ENCODE measurements at regions not wholly inside any gene's neighbourhood (a gene's known extent, or its start where the extent isn't known, plus 50 kb on each side); places are given as distances from the start of the nearest gene placed in this dataset.

DNA sequence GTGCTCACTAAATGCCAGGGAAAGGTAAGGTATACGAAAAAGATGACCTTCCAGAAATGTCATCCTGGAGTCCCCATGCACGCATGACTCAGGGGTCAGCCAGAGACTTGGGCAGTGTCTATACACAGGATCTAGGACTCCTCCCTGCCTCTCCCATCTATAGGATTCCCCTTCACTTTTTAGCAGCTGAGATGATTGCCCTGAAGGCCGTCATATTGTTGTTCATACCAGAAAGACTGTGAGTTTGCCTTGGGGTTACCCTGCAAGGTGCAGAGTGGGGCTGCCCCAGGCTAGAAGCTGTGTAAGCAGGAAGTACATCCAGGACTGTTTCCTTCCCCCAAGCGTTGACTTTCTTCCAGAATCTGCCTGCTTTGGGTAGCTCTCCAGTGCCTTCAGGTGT is 55.1 kb upstream of the MAMLD1 start:
- no peak for DNase-seq

- no peak for DNase-seq
Observed at GRCh38 chrX:150308532-150309157, 54.5 kb upstream of the MAMLD1 start.

DNA sequence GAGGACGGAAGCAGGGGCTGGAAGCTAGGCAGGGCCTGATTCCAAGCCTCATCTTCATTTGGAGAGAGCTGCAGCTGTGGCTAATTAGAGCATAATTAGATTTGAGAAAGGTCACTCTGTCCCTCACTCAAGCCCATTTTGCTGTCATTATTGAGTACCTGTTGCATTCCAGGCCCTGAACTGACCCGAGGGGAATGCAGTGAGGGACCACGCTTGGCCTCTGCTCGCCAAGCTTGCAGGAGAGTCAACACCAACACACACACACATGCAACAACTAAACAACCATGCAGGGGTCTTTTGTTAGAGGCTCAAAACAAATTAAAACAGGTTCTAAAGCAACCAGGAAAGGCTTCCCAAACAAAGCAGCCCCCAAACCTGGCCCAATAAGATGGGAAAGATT is 52.7 kb upstream of the MAMLD1 start:
- DNase-seq: no peak

GRCh38 chrX:150310881-150311280 is 52.2 kb upstream of the MAMLD1 start:
- no peak for DNase-seq

DNA sequence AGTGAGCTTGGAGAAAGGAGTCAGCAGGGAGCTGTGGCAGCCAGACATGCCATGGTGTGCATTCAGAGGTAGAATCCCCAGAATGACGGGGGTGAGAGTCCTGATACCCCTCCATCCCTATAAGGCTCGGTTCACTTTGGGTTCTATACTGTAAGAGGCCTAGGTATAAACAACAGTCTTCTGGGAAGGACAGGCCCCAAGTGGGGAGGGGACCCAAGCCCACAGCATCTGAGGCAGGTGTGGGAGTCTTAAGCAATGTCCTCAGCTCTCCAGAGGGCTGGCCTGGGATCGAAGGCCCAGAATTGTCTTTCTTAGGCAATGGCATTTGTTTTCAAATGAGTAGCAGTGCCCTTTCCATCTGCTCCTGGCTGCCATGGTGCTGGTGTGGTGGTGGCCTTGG is 50.2 kb upstream of the MAMLD1 start:
- no peak for DNase-seq
